T-helper 17 cell (primary cell): ENCODE measurements at regions not wholly inside any gene's neighbourhood (a gene's known extent, or its start where the extent isn't known, plus 50 kb on each side); places are given as distances from the start of the nearest gene placed in this dataset.
"Not testable (repeated sequence)": the region's sequence is repeated elsewhere in the genome, so short reads cannot be mapped to it uniquely, and the experiment has no call there.

Source experiments
- ATAC-seq: fragments of 150-1000 bp; cut with Tn5 transposase; 2 replicates; pipeline ENCODE4 v1.10.0; 2021; ENCODE audit warnings: mild to moderate bottlenecking, moderate library complexity
- DNase-seq, 3 donors: peaks; one replicate each; pipeline versions ENCODE4 v3.0.0 to v3.0.0-alpha.2; 2020 to 2021
- H3K9me3 ChIP-seq: one replicate; pipeline ENCODE4 v1.7.0; 2013; ENCODE audit warnings: low read length, mild to moderate bottlenecking; ENCODE audit not compliant: control insufficient read depth, poor library complexity, severe bottlenecking
- H3K27ac Mint-ChIP-seq: one replicate; pipeline ENCODE4 v1.8.0; 2022; ENCODE audit warnings: mild to moderate bottlenecking, moderate library complexity, mixed read lengths
- H3K27me3 Mint-ChIP-seq: one replicate; pipeline ENCODE4 v1.8.0; 2022; ENCODE audit warnings: mixed read lengths
- H3K36me3 Mint-ChIP-seq: one replicate; pipeline ENCODE4 v1.8.0; 2022; ENCODE audit warnings: low read depth, mixed read lengths
- H3K4me1 Mint-ChIP-seq: one replicate; pipeline ENCODE4 v1.8.0; 2022; ENCODE audit warnings: mild to moderate bottlenecking, mixed read lengths
- H3K4me3 Mint-ChIP-seq: one replicate; pipeline ENCODE4 v1.8.0; 2022; ENCODE audit warnings: mild to moderate bottlenecking, moderate library complexity, mixed read lengths

- Mint-ChIP-seq H3K27me3 (no peaks in the 10 kb centered on the region), H3K4me3 (no peak overlapping the region), H3K27ac (no peak overlapping the region), H3K4me1 (no peaks in the 10 kb centered on the region), H3K36me3 (no peaks in the 10 kb centered on the region)
- H3K9me3 ChIP-seq: no peaks in the 10 kb centered on the region
- DNase-seq (no peak), ATAC-seq (no peak)
These were observed 894.9 kb downstream of the NXPH1 start for GRCh38 chr7:9328296-9328695.

- Mint-ChIP-seq H3K36me3 (no peaks in the 10 kb centered on the region), H3K4me3 (no peak overlapping the region), H3K27me3 (no peaks in the 10 kb centered on the region), H3K4me1 (no peaks in the 10 kb centered on the region), H3K27ac (no peak overlapping the region)
- no peak for DNase-seq
- no peaks in the 10 kb centered on the region for H3K9me3 ChIP-seq
- ATAC-seq: no peak
These were observed 916.2 kb downstream of the NXPH1 start for GRCh38 chr7:9349625-9350024.

GRCh38 chr7:9391221-9391620, 957.8 kb downstream of the NXPH1 start:
- no peak for DNase-seq
- H3K4me3 Mint-ChIP-seq: no peak overlapping the region
- H3K27me3 Mint-ChIP-seq: no peaks in the 10 kb centered on the region
- no peaks in the 10 kb centered on the region for H3K4me1 Mint-ChIP-seq
- H3K27ac Mint-ChIP-seq: no peak overlapping the region
- no peaks in the 10 kb centered on the region for H3K9me3 ChIP-seq
- no peak for ATAC-seq
- H3K36me3 Mint-ChIP-seq: no peaks in the 10 kb centered on the region

- Mint-ChIP-seq H3K4me1 (no peaks in the 10 kb centered on the region), H3K4me3 (no peak overlapping the region), H3K27me3 (no peaks in the 10 kb centered on the region)
These were observed 958.6 kb downstream of the NXPH1 start for GRCh38 chr7:9391984-9392383.

GRCh38 chr7:9404386-9404785, 971.0 kb downstream of the NXPH1 start:
- H3K27ac Mint-ChIP-seq, H3K4me3 Mint-ChIP-seq, ATAC-seq, H3K36me3 Mint-ChIP-seq, H3K27me3 Mint-ChIP-seq, H3K9me3 ChIP-seq, DNase-seq, H3K4me1 Mint-ChIP-seq: not testable (repeated sequence)

More at GRCh38 chr7:9391984-9392383, 958.6 kb downstream of the NXPH1 start:
- no peaks in the 10 kb centered on the region for H3K9me3 ChIP-seq
- H3K36me3 Mint-ChIP-seq: no peaks in the 10 kb centered on the region
- DNase-seq: no peak
- ATAC-seq: no peak
- no peak overlapping the region for H3K27ac Mint-ChIP-seq

- DNase-seq: no peak
- H3K36me3 Mint-ChIP-seq: no peaks in the 10 kb centered on the region
- H3K4me3 Mint-ChIP-seq: no peak overlapping the region
- H3K27me3 Mint-ChIP-seq: no peaks in the 10 kb centered on the region
- ATAC-seq: no peak
- no peak overlapping the region for H3K27ac Mint-ChIP-seq
- H3K4me1 Mint-ChIP-seq: no peaks in the 10 kb centered on the region
- H3K9me3 ChIP-seq: no peaks in the 10 kb centered on the region
These were observed 974.4 kb downstream of the NXPH1 start for GRCh38 chr7:9407816-9408215.

- H3K36me3 Mint-ChIP-seq: no peaks in the 10 kb centered on the region
- DNase-seq: no peak
- no peaks in the 10 kb centered on the region for H3K27me3 Mint-ChIP-seq
- H3K4me3 Mint-ChIP-seq: no peak overlapping the region
- H3K27ac Mint-ChIP-seq: no peak overlapping the region
- no peaks in the 10 kb centered on the region for H3K4me1 Mint-ChIP-seq
- no peaks in the 10 kb centered on the region for H3K9me3 ChIP-seq
- ATAC-seq: no peak
These were observed 1020.1 kb downstream of the NXPH1 start for GRCh38 chr7:9453521-9453920.

- no peak for DNase-seq
- no peaks in the 10 kb centered on the region for H3K4me1 Mint-ChIP-seq
- H3K27me3 Mint-ChIP-seq: no peaks in the 10 kb centered on the region
- ATAC-seq: no peak
- H3K36me3 Mint-ChIP-seq: no peaks in the 10 kb centered on the region
- peaks cover 2% of the 10 kb centered on the region for H3K9me3 ChIP-seq
- H3K27ac Mint-ChIP-seq: no peak overlapping the region
- no peak overlapping the region for H3K4me3 Mint-ChIP-seq
These were observed 1055.1 kb downstream of the NXPH1 start for GRCh38 chr7:9488555-9488954.

GRCh38 chr7:9498303-9498702, 1064.9 kb downstream of the NXPH1 start:
- Mint-ChIP-seq H3K4me3 (no peak overlapping the region), H3K27ac (no peak overlapping the region), H3K4me1 (no peaks in the 10 kb centered on the region), H3K36me3 (no peaks in the 10 kb centered on the region), H3K27me3 (no peaks in the 10 kb centered on the region)
- ATAC-seq (no peak), DNase-seq (no peak)
- no peaks in the 10 kb centered on the region for H3K9me3 ChIP-seq

- DNase-seq: no peak
- no peak for ATAC-seq
- Mint-ChIP-seq H3K4me1 (no peaks in the 10 kb centered on the region), H3K4me3 (no peak overlapping the region), H3K27me3 (no peaks in the 10 kb centered on the region), H3K27ac (no peak overlapping the region), H3K36me3 (no peaks in the 10 kb centered on the region)
- peaks cover under 1% of the 10 kb centered on the region for H3K9me3 ChIP-seq
These were observed 1068.9 kb downstream of the NXPH1 start for GRCh38 chr7:9502269-9502668.

GRCh38 chr7:9504678-9505077, 1071.3 kb downstream of the NXPH1 start:
- Mint-ChIP-seq H3K27me3 (no peaks in the 10 kb centered on the region), H3K4me1 (no peaks in the 10 kb centered on the region), H3K36me3 (no peaks in the 10 kb centered on the region), H3K4me3 (no peak overlapping the region), H3K27ac (no peak overlapping the region)
- ATAC-seq (no peak), DNase-seq (no peak)
- peaks cover 4% of the 10 kb centered on the region for H3K9me3 ChIP-seq

- Mint-ChIP-seq H3K4me1 (no peaks in the 10 kb centered on the region), H3K36me3 (no peaks in the 10 kb centered on the region), H3K27ac (no peak overlapping the region), H3K4me3 (no peak overlapping the region), H3K27me3 (no peaks in the 10 kb centered on the region)
- H3K9me3 ChIP-seq: peaks cover 4% of the 10 kb centered on the region
- ATAC-seq: no peak
- no peak for DNase-seq
These were observed 1072.1 kb downstream of the NXPH1 start for GRCh38 chr7:9505516-9505915.

GRCh38 chr7:9507290-9507689, 1073.9 kb downstream of the NXPH1 start:
- no peak for ATAC-seq
- H3K27me3 Mint-ChIP-seq: no peaks in the 10 kb centered on the region

GRCh38 chr7:9516662-9517061, 1083.3 kb downstream of the NXPH1 start:
- H3K4me1 Mint-ChIP-seq: no peaks in the 10 kb centered on the region
- ATAC-seq: no peak
- no peak overlapping the region for H3K4me3 Mint-ChIP-seq
- H3K36me3 Mint-ChIP-seq: no peaks in the 10 kb centered on the region
- DNase-seq: no peak
- no peaks in the 10 kb centered on the region for H3K9me3 ChIP-seq
- H3K27ac Mint-ChIP-seq: no peak overlapping the region
- H3K27me3 Mint-ChIP-seq: no peaks in the 10 kb centered on the region

More at GRCh38 chr7:9507290-9507689, 1073.9 kb downstream of the NXPH1 start:
- peaks cover 4% of the 10 kb centered on the region for H3K9me3 ChIP-seq
- DNase-seq: no peak
- Mint-ChIP-seq H3K4me1 (no peaks in the 10 kb centered on the region), H3K27ac (no peak overlapping the region), H3K4me3 (no peak overlapping the region), H3K36me3 (no peaks in the 10 kb centered on the region)

GRCh38 chr7:9523579-9523978, 1090.2 kb downstream of the NXPH1 start:
- H3K27ac Mint-ChIP-seq: no peak overlapping the region
- no peaks in the 10 kb centered on the region for H3K4me1 Mint-ChIP-seq
- ATAC-seq: no peak
- no peaks in the 10 kb centered on the region for H3K9me3 ChIP-seq
- no peaks in the 10 kb centered on the region for H3K27me3 Mint-ChIP-seq
- no peaks in the 10 kb centered on the region for H3K36me3 Mint-ChIP-seq
- H3K4me3 Mint-ChIP-seq: no peak overlapping the region
- no peak for DNase-seq
